ENCODE measurements at regions not wholly inside any gene's neighbourhood (a gene's known extent, or its start where the extent isn't known, plus 50 kb on each side); places are given as distances from the start of the nearest gene placed in this dataset.
"Not testable (repeated sequence)": the region's sequence is repeated elsewhere in the genome, so short reads cannot be mapped to it uniquely, and the experiment has no call there.

DNA sequence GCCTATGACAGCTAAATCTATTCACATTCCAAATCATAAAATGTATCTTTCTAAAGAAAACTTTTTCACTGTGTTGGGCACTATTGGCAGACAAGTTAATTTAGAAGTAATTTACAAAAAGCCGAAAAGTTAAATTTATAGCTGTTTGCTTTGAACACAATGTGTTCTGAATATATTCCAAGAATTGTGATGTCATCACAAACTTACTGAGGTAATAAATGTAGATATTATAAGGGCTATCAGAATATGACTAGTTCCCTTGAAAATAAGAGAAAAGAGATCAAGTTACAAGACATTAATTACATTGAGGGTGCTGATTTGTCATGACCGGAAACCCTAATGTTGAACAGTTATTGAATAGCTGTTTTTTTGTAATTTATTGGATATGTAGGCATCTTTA is 153.9 kb upstream of the SCN7A start:
- DNase-seq: no peak

- no peak for DNase-seq
Measured at GRCh38 chr2:166643980-166644379, 149.9 kb upstream of the SCN7A start.

DNA sequence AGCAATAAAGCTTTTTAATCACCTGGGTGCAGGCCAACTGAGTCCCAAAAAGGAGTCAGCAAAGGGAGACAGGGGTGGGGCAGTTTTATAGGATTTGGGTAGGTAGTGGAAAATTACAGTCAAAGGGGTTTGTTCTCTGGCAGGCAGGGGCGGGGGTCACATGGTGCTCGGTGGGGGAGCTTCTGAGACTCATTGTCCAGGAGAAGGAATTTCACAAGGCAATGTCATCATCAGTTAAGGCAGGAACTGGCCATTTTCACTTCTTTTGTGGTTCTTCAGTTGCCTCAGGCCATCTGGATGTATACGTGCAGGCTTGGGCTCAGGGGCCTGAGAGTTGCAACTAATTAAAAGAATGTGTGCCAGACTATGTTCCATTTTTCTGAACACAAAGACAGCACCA is 147.5 kb upstream of the SCN7A start:
- not testable (repeated sequence) for DNase-seq

DNA sequence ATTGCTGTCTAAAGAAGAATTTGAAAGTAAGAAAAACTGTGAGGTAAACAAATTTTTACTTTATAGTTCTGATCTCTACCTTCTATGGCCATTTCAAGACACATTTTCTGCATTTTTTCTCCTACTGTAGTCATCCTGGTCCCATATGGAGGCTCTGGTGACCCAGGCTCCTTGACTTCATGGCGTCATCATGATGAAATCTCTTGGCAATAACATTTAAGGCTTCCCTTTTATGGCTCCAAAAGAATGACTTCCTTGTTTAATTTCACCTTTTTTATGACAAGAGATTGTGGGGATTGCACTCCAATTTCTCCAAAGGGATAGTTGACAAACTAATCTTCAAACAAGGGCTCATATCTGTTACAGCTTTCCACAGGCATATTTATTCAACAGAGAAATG is 143.0 kb upstream of the SCN7A start:
- no peak for DNase-seq

DNA sequence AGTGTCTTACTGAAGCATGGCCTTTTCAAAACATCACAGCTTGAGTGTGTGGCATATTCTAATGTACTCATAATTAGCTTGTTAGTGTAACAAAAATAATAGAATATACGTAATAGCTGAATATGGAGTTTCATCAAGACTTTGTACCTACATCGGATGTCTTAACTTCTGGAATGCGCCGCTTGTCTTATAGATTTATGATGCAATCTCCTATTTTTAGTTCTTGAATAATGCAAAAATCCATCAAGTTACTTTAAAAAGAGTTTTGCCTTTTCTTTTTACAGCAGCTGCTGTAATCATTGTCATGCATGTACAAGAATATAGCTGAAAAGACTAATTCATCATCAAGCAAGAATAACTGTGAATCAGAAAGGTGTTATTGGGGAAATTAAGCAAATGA is 140.7 kb upstream of the SCN7A start:
- DNase-seq: no peak

- no peak for DNase-seq
Measured at GRCh38 chr2:166632616-166633015, 138.6 kb upstream of the SCN7A start.

- DNase-seq: no peak
Measured at GRCh38 chr2:166628478-166629136, 134.6 kb upstream of the SCN7A start.

GRCh38 chr2:166627893-166628292 is 133.8 kb upstream of the SCN7A start:
- DNase-seq: no peak

DNA sequence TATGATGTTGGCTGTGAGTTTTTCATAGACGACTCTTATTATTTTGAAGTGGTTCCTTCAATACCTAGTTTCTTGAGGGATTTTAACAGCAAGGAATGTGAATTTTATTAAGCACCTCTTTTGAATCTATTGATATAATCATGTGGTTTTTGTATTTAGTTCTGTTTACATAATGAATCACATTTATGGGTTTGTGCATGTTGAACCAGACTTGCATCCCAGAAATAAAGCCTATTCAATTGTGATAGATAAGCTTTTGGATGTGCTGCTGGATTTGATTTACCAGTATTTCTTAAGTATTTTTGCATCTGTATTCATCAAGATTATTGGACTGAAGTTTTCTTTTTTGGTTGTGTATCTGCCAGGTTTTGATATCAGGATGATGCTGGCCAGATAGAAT is 131.6 kb upstream of the SCN7A start:
- no peak for DNase-seq

DNA sequence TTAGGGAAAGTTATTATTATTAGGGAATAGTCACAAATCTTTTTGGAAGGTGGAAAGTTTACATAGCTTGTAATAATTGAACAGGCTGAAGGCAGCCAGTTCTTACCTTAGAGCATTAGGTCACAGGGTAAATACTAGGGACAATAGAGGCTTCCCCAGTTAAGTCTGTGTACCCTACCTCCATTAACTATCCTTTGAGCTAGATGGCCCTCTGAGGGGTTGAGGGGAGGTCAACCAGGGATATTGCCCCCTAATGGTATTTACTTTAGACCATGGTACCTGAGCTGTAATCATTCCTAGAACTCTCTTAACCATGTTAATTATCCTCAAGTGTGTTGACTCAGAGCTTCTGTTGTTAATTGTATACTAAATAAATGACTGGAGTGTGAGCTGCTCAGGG is 120.5 kb upstream of the SCN7A start:
- DNase-seq: no peak

GRCh38 chr2:166614029-166614428 is 120.0 kb upstream of the SCN7A start:
- no peak for DNase-seq

DNA sequence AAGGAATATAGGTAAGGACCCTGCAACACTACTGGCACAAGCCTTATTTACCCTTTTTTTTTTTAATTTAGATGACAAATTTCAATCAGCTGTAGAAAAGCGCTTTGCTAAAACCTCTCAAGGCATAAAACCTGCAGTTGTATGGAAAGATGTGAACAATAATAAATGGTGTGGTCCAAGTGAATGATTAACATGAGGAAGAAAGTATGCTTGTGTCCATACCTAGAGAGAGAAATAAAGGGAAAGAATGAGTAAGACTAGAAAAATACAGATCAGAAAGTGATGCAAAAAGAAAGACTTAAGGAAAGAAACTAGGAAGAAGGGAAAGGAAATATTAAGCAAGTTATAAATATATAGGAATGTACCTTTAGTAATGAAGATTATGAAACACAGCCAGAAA is 119.2 kb upstream of the SCN7A start:
- no peak for DNase-seq

GRCh38 chr2:166612214-166612613 is 118.2 kb upstream of the SCN7A start:
- DNase-seq: no peak

DNA sequence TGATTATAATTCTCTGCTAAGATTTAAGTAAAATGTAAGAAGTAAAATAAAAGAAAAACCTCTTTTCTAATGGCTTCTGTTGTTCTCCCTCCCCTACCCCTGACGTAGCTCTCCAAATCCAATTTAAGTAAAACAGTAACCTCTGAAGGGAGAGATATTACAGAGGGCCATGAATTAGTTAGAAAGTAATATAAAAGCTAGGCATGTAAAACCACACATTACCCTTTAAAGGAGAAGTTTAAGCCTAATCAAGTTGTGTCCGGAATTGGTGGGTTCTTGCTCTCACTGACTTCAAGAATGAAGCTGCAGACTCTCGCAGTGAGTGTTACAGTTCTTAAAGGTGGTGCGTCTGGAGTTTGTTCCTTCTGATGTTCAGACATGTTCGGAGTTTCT is 116.9 kb upstream of the SCN7A start:
- DNase-seq: no peak

- DNase-seq: peak in 7 of 58 donors; percentile 1 to 6 (median 2)
Measured at GRCh38 chr2:166610180-166610912, 116.3 kb upstream of the SCN7A start.

DNA sequence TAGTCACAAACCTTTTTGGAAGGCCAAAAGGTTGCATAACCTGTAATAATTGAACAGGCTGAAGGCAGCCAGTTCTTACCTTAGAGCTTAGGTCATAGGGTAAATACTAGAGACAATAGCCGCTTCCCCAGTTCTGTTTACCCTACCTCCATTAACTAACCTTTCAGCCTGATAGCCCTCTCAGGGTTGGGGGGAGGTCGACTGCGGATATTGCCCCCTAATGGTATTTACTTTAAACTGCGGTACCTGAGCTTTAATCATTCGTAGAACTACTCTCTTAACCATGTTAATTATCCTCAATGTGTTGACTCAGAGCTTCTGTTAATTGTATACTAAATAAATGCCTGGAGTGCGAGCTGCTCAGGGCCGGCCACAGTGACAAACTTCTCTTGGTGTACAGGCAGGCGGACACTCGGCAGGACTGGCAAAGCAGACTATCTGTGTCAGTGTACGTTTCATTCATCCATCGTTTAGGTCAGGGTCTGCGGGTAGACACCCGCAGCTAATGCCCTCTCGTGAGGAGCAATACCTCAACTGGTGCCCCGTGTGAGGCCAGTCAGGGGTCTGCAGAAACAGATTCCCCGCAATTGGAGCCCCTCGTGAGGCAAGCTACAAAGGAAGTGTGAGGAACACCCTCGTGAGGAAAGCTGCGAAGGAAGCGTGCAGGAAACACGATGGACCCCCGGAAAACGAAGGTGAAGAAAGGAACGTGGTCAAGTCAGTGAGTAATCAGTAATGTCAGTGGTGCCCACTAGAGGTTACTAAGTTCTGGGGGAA is 115.3 kb upstream of the SCN7A start:
- DNase-seq: no peak

- DNase-seq: no peak
Measured at GRCh38 chr2:166607880-166608279, 113.8 kb upstream of the SCN7A start.

DNA sequence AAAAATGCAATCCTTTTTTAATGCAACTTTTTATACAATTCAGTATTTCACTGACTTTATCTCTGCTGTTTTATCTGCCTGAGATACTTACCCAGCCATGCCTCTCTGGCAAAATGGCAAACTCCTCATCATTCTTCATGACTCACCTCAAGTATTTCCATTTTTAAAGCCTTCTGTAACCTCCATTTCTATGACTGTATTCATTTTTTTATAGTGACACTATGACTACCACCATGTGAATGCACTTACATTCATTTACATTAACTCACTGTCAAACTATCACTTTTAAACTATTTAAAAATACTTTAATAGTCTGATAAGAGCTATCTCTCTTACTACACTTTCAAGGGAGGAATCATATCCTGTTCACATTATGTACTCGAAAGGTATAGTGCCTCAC is 99.4 kb upstream of the SCN7A start:
- no peak for DNase-seq

GRCh38 chr2:166592750-166593149 is 98.7 kb upstream of the SCN7A start:
- no peak for DNase-seq

GRCh38 chr2:166591226-166591625 is 97.2 kb upstream of the SCN7A start:
- no peak for DNase-seq

- DNase-seq: no peak
Measured at GRCh38 chr2:166573391-166573790, 79.3 kb upstream of the SCN7A start.

DNA sequence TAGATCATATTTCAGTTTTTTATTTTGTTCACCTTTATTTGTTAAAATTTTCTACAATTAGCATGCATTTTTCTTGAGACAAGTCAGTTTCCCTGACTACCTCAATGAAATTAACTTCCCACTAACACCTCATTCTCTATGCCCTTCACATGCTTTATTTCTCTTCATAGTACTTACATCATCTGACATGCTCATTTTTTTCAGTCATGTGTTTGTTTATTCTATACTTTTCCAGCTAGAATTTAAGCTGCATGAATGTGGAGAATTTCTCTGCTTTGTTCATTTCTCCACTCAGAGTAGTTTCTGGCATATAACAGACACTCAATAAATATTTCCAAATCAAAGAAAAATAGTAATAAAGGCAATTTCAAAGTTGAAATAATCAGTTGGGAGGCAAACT is 78.9 kb upstream of the SCN7A start:
- no peak for DNase-seq

DNA sequence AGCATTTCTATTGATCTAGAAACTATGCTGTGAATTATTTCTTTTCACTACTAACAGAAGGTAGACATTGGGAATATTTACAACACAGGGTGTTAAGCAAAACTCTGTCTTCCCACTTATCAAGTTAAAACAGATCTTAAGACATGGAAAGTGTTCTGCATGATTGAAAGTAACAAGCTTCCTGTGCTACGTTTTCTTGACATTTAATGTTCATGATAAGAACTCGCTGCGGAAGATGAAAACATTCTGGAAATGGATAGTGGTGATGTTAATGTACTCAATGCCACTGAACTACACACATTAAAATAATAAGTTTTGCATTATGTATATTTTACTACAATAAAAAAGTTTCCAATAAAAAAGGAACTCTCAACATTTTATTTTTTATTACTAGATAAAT is 74.4 kb upstream of the SCN7A start:
- no peak for DNase-seq
